Left colon (tissue), 2 donors: ENCODE measurements at regions not wholly inside any gene's neighbourhood (a gene's known extent, or its start where the extent isn't known, plus 50 kb on each side); places are given as distances from the start of the nearest gene placed in this dataset.

Experiments used
- ATAC-seq: fragments of 200-7000 bp; cut with Tn5 transposase; one replicate; pipeline ENCODE4 v1.9.1; 2020; ENCODE audit warnings: mild to moderate bottlenecking, moderate library complexity
- DNase-seq, 2 donors: peaks; one replicate each; pipeline ENCODE4 v3.0.0-alpha.2; 2020
- intact Hi-C, 2 donors: fragments of 100-400 bp; cut with DNase I in 1 of 2; cut with micrococcal nuclease in 1 of 2; formaldehyde crosslinking; loops; one replicate each; pipeline versions ENCODE4 v1.11.2 to v1.14.0; 2022; cut with DNase I, micrococcal nuclease
- donor health status: DM: no; HTN: no; CAD: no.
- donor health status: DM: yes; HTN: yes; CAD: no.

- ATAC-seq (no peak), DNase-seq (no peak)
- intact Hi-C loops: no loop called here
Observed at GRCh38 chr1:56400526-56400925, 178.8 kb downstream of the PLPP3 start.

- DNase-seq (no peak), ATAC-seq (no peak)
- intact Hi-C loops: no loop called here
Observed at GRCh38 chr1:56399795-56400194, 179.6 kb downstream of the PLPP3 start.

- no peak for ATAC-seq
- intact Hi-C loops: no loop called here
Observed at GRCh38 chr1:56399326-56399725, 180.0 kb downstream of the PLPP3 start.

GRCh38 chr1:56397811-56398231 is 181.5 kb downstream of the PLPP3 start:
- intact Hi-C loops: no loop called here
- DNase-seq: no peak
- no peak for ATAC-seq

More at GRCh38 chr1:56399326-56399725, 180.0 kb downstream of the PLPP3 start:
- DNase-seq: no peak

GRCh38 chr1:56397409-56397808 is 182.0 kb downstream of the PLPP3 start:
- DNase-seq: no peak
- intact Hi-C loops: no loop called here
- ATAC-seq: no peak

- no peak for ATAC-seq
- no peak for DNase-seq
Observed at GRCh38 chr1:56396581-56396980, 182.8 kb downstream of the PLPP3 start.

GRCh38 chr1:56395776-56396175 is 183.6 kb downstream of the PLPP3 start:
- intact Hi-C loops: no loop called here
- DNase-seq (no peak), ATAC-seq (no peak)

More at GRCh38 chr1:56396581-56396980, 182.8 kb downstream of the PLPP3 start:
- intact Hi-C loops: no loop called here

- intact Hi-C loops: no loop called here
- DNase-seq (no peak), ATAC-seq (no peak)
Observed at GRCh38 chr1:56394298-56394697, 185.1 kb downstream of the PLPP3 start.

- ATAC-seq (no peak), DNase-seq (no peak)
- intact Hi-C loops: no loop called here
Observed at GRCh38 chr1:56390934-56391731, 188.2 kb downstream of the PLPP3 start.

- DNase-seq: no peak
- intact Hi-C loops: no loop called here
- ATAC-seq: no peak
Observed at GRCh38 chr1:56390232-56390867, 189.0 kb downstream of the PLPP3 start.

GRCh38 chr1:56389813-56390212 is 189.6 kb downstream of the PLPP3 start:
- ATAC-seq (no peak), DNase-seq (no peak)
- intact Hi-C loops: no loop called here

- peak; percentile 26 for ATAC-seq
- intact Hi-C loops: no loop called here
- no peak for DNase-seq
Observed at GRCh38 chr1:56387071-56387740, 192.2 kb downstream of the PLPP3 start.

GRCh38 chr1:56385314-56385713 is 194.0 kb downstream of the PLPP3 start:
- intact Hi-C loops: no loop called here
- DNase-seq (no peak), ATAC-seq (no peak)

GRCh38 chr1:56382929-56383328 is 196.4 kb downstream of the PLPP3 start:
- no peak for DNase-seq
- intact Hi-C loops: no loop called here
- ATAC-seq: no peak

GRCh38 chr1:56380531-56380930 is 198.8 kb downstream of the PLPP3 start:
- DNase-seq (no peak), ATAC-seq (no peak)
- intact Hi-C loops: no loop called here

GRCh38 chr1:56378341-56379070 is 200.9 kb downstream of the PLPP3 start:
- DNase-seq (no peak), ATAC-seq (no peak)
- intact Hi-C loops: no loop called here

GRCh38 chr1:56377431-56377830 is 201.9 kb downstream of the PLPP3 start:
- DNase-seq (no peak), ATAC-seq (no peak)
- intact Hi-C loops: no loop called here

GRCh38 chr1:56376188-56376984 is 203.0 kb downstream of the PLPP3 start:
- DNase-seq (peak; percentile 4 to 35), ATAC-seq (no peak)
- intact Hi-C loops: no loop called here
